Endothelial cell (in vitro differentiated cells): ENCODE measurements at regions not wholly inside any gene's neighbourhood (a gene's known extent, or its start where the extent isn't known, plus 50 kb on each side); places are given as distances from the start of the nearest gene placed in this dataset.

Experiments used
- DNase-seq: peaks from one replicate; pipeline ENCODE4 v3.0.0; 2021; ENCODE audit warnings: low spot score
- H3K27ac Mint-ChIP-seq: one replicate; pipeline ENCODE4 v1.8.0; 2021; ENCODE audit warnings: mixed read lengths, inconsistent platforms; ENCODE audit not compliant: unreplicated experiment
- H3K27me3 Mint-ChIP-seq: one replicate; pipeline ENCODE4 v1.8.0; 2021; ENCODE audit warnings: mild to moderate bottlenecking, moderate library complexity, mixed read lengths, inconsistent platforms; ENCODE audit not compliant: unreplicated experiment
- H3K36me3 Mint-ChIP-seq: one replicate; pipeline ENCODE4 v1.8.0; 2021; ENCODE audit warnings: mild to moderate bottlenecking, low read depth, mixed read lengths, inconsistent platforms; ENCODE audit not compliant: unreplicated experiment
- H3K4me1 Mint-ChIP-seq: one replicate; pipeline ENCODE4 v1.8.0; 2021; ENCODE audit warnings: mild to moderate bottlenecking, mixed read lengths, inconsistent platforms; ENCODE audit not compliant: unreplicated experiment
- H3K4me3 Mint-ChIP-seq: one replicate; pipeline ENCODE4 v1.8.0; 2021; ENCODE audit warnings: mild to moderate bottlenecking, mixed read lengths, inconsistent platforms; ENCODE audit not compliant: unreplicated experiment
- H3K9me3 Mint-ChIP-seq: one replicate; pipeline ENCODE4 v1.8.0; 2021; ENCODE audit warnings: mixed read lengths, inconsistent platforms; ENCODE audit not compliant: unreplicated experiment
- TF ChIP-seq, protein P1 (sequence below): fragments of 200-600 bp; sonication (generic); IDR thresholded peaks from one replicate; pipeline ENCODE4 v1.5.0; 2021; ENCODE audit warnings: antibody characterized with exemption; ENCODE audit not compliant: unreplicated experiment

- Mint-ChIP-seq H3K4me1 (no peaks in the 10 kb centered on the region), H3K27me3 (peaks cover 2% of the 10 kb centered on the region), H3K4me3 (no peak overlapping the region), H3K27ac (no peak overlapping the region), H3K36me3 (peaks cover 4% of the 10 kb centered on the region), H3K9me3 (no peaks in the 10 kb centered on the region)
- TF ChIP-seq, protein P1, sequence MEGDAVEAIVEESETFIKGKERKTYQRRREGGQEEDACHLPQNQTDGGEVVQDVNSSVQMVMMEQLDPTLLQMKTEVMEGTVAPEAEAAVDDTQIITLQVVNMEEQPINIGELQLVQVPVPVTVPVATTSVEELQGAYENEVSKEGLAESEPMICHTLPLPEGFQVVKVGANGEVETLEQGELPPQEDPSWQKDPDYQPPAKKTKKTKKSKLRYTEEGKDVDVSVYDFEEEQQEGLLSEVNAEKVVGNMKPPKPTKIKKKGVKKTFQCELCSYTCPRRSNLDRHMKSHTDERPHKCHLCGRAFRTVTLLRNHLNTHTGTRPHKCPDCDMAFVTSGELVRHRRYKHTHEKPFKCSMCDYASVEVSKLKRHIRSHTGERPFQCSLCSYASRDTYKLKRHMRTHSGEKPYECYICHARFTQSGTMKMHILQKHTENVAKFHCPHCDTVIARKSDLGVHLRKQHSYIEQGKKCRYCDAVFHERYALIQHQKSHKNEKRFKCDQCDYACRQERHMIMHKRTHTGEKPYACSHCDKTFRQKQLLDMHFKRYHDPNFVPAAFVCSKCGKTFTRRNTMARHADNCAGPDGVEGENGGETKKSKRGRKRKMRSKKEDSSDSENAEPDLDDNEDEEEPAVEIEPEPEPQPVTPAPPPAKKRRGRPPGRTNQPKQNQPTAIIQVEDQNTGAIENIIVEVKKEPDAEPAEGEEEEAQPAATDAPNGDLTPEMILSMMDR: no peak
- DNase-seq: no peak
Observed at GRCh38 chr3:165507576-165507975, 311.4 kb upstream of the SLITRK3 start.

- TF ChIP-seq, protein P1: no peak
- DNase-seq: no peak
- H3K4me3 Mint-ChIP-seq: no peak overlapping the region
- H3K36me3 Mint-ChIP-seq: peaks cover 4% of the 10 kb centered on the region
- no peak overlapping the region for H3K27ac Mint-ChIP-seq
- H3K9me3 Mint-ChIP-seq: no peaks in the 10 kb centered on the region
- no peaks in the 10 kb centered on the region for H3K4me1 Mint-ChIP-seq
- H3K27me3 Mint-ChIP-seq: peaks cover 2% of the 10 kb centered on the region
Observed at GRCh38 chr3:165507060-165507459, 310.9 kb upstream of the SLITRK3 start.

GRCh38 chr3:165505657-165506056, 309.5 kb upstream of the SLITRK3 start:
- DNase-seq: no peak
- TF ChIP-seq, protein P1: no peak
- H3K27me3 Mint-ChIP-seq: peaks cover 2% of the 10 kb centered on the region
- H3K27ac Mint-ChIP-seq: no peak overlapping the region
- no peaks in the 10 kb centered on the region for H3K9me3 Mint-ChIP-seq
- peaks cover 4% of the 10 kb centered on the region for H3K36me3 Mint-ChIP-seq
- no peaks in the 10 kb centered on the region for H3K4me1 Mint-ChIP-seq
- H3K4me3 Mint-ChIP-seq: no peak overlapping the region

GRCh38 chr3:165504554-165504953, 308.4 kb upstream of the SLITRK3 start:
- TF ChIP-seq, protein P1: no peak
- no peak overlapping the region for H3K27ac Mint-ChIP-seq
- H3K27me3 Mint-ChIP-seq: no peaks in the 10 kb centered on the region
- H3K9me3 Mint-ChIP-seq: no peaks in the 10 kb centered on the region
- H3K4me1 Mint-ChIP-seq: no peaks in the 10 kb centered on the region
- no peak for DNase-seq
- H3K36me3 Mint-ChIP-seq: peaks cover 4% of the 10 kb centered on the region
- no peak overlapping the region for H3K4me3 Mint-ChIP-seq

GRCh38 chr3:165503825-165504224, 307.6 kb upstream of the SLITRK3 start:
- Mint-ChIP-seq H3K4me1 (no peaks in the 10 kb centered on the region), H3K36me3 (peaks cover 4% of the 10 kb centered on the region), H3K4me3 (no peak overlapping the region), H3K9me3 (no peaks in the 10 kb centered on the region), H3K27ac (no peak overlapping the region), H3K27me3 (no peaks in the 10 kb centered on the region)
- TF ChIP-seq, protein P1: no peak
- no peak for DNase-seq
